Astrocyte (in vitro differentiated cells and primary cell): ENCODE measurements at regions not wholly inside any gene's neighbourhood (a gene's known extent, or its start where the extent isn't known, plus 50 kb on each side); places are given as distances from the start of the nearest gene placed in this dataset.

ENCODE experiments used
- EZH2 ChIP-seq: IDR thresholded peaks from 2 replicates; pipeline ENCODE4 v1.6.1; 2012; ENCODE audit warnings: mild to moderate bottlenecking, low read length, inconsistent platforms; ENCODE audit not compliant: insufficient read depth
- TF ChIP-seq, protein P1 (sequence below): IDR thresholded peaks from 2 replicates; pipeline ENCODE4 v1.5.1; 2011; ENCODE audit warnings: low read depth, mild to moderate bottlenecking, inconsistent platforms, low read length, moderate library complexity; ENCODE audit not compliant: insufficient read depth

GRCh38 chr1:232439011-232439410 lies 190.9 kb downstream of the SIPA1L2 start:
- TF ChIP-seq EZH2 = no peak
- TF ChIP-seq, protein P1, sequence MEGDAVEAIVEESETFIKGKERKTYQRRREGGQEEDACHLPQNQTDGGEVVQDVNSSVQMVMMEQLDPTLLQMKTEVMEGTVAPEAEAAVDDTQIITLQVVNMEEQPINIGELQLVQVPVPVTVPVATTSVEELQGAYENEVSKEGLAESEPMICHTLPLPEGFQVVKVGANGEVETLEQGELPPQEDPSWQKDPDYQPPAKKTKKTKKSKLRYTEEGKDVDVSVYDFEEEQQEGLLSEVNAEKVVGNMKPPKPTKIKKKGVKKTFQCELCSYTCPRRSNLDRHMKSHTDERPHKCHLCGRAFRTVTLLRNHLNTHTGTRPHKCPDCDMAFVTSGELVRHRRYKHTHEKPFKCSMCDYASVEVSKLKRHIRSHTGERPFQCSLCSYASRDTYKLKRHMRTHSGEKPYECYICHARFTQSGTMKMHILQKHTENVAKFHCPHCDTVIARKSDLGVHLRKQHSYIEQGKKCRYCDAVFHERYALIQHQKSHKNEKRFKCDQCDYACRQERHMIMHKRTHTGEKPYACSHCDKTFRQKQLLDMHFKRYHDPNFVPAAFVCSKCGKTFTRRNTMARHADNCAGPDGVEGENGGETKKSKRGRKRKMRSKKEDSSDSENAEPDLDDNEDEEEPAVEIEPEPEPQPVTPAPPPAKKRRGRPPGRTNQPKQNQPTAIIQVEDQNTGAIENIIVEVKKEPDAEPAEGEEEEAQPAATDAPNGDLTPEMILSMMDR = no peak
